Testis (tissue), 2 donors: ENCODE measurements at regions not wholly inside any gene's neighbourhood (a gene's known extent, or its start where the extent isn't known, plus 50 kb on each side); places are given as distances from the start of the nearest gene placed in this dataset.

Experiments used
- CTCF ChIP-seq, 3 experiments: fragments of 450-650 bp in 2 of 3; fragments of 200-600 bp in 1 of 3; sonication (generic) in 1 of 3; IDR thresholded peaks; one replicate each; pipeline ENCODE4 v1.5.1; 2016 to 2019; ENCODE audit warnings: antibody characterized with exemption in 3 of 3, mild to moderate bottlenecking in 2 of 3, moderate library complexity in 1 of 3
- POLR2A ChIP-seq: fragments of 450-650 bp; IDR thresholded peaks from one replicate; pipeline ENCODE4 v1.6.1; 2017; ENCODE audit warnings: antibody characterized with exemption, mild to moderate bottlenecking, moderate library complexity

DNA sequence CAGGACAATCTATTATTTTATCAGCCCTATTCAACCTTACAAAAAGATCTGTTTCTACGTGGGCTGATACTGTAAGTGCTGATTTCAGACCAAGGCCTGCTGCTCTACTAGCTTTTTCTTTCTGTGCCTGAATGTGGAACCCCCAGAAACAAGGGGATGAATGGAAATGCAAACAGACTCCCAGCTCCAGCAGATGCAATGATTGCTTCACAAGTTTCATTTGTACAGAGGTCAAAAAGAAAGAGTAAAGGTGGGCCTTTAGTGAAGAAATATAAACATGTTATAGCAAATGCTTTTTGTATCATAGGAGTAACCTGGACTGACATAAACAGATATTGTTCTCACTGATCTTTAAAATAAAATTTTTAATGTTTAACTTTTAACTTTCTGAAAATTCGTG, 130.2 kb upstream of the SLC25A13 start:
- no peak for TF ChIP-seq CTCF (IDR thresholded peaks at IDR 0.05)
- TF ChIP-seq POLR2A = no peak
